A549 (cell line): ENCODE measurements at regions not wholly inside any gene's neighbourhood (a gene's known extent, or its start where the extent isn't known, plus 50 kb on each side); places are given as distances from the start of the nearest gene placed in this dataset.

Source experiments
- CHD2 ChIP-seq: fragments of 150-350 bp; IDR thresholded peaks from 2 replicates; pipeline ENCODE4 v1.6.1; 2014; ENCODE audit warnings: low read length; ENCODE audit not compliant: partially characterized antibody
- CTCF ChIP-seq: fragments of >200 bp; sonication (Bioruptor Twin); formaldehyde crosslinking; IDR thresholded peaks from 3 replicates; pipeline ENCODE4 v1.5.1; 2016
- PBX3 ChIP-seq: IDR thresholded peaks from 2 replicates; pipeline ENCODE4 v1.6.1; 2012
- POLR2A ChIP-seq: IDR thresholded peaks from 2 replicates; pipeline ENCODE4 v1.6.1; 2012; ENCODE audit warnings: mild to moderate bottlenecking, low read length

GRCh38 chr21:19874521-19874920 lies 1123.7 kb upstream of the NCAM2 start:
- TF ChIP-seq CHD2 (no peak), CTCF (no peak), PBX3 (no peak), POLR2A (no peak)
